ENCODE measurements at regions not wholly inside any gene's neighbourhood (a gene's known extent, or its start where the extent isn't known, plus 50 kb on each side); places are given as distances from the start of the nearest gene placed in this dataset.

GRCh38 chr15:77781946-77782240 is 149.2 kb upstream of the LINGO1 start:
- H3K4me3 Mint-ChIP-seq = no peak overlapping the region
- no peak overlapping the region for H3K27ac Mint-ChIP-seq
- peaks cover 4% of the 10 kb centered on the region for H3K9me3 Mint-ChIP-seq
- no peaks in the 10 kb centered on the region for H3K36me3 Mint-ChIP-seq
- ATAC-seq = no peak
- no peaks in the 10 kb centered on the region for H3K4me1 Mint-ChIP-seq
- no peak for DNase-seq (ENCODE audit: low spot score in 2 of 2)

- Mint-ChIP-seq H3K9me3 (peaks cover 4% of the 10 kb centered on the region), H3K4me1 (no peaks in the 10 kb centered on the region), H3K36me3 (no peaks in the 10 kb centered on the region), H3K27ac (no peak overlapping the region), H3K4me3 (no peak overlapping the region)
- DNase-seq (ENCODE audit: low spot score in 2 of 2) (no peak), ATAC-seq (no peak)
These were observed 148.6 kb upstream of the LINGO1 start for GRCh38 chr15:77781151-77781945.

GRCh38 chr15:77778802-77779201 is 146.1 kb upstream of the LINGO1 start:
- no peak overlapping the region for H3K27ac Mint-ChIP-seq
- no peaks in the 10 kb centered on the region for H3K4me1 Mint-ChIP-seq

GRCh38 chr15:77775837-77776236 is 143.1 kb upstream of the LINGO1 start:
- no peak overlapping the region for H3K4me3 Mint-ChIP-seq
- H3K27ac Mint-ChIP-seq = no peak overlapping the region
- no peak for DNase-seq (ENCODE audit: low spot score in 2 of 2)
- ATAC-seq = no peak
- no peaks in the 10 kb centered on the region for H3K36me3 Mint-ChIP-seq
- H3K4me1 Mint-ChIP-seq = no peaks in the 10 kb centered on the region
- H3K9me3 Mint-ChIP-seq = peaks cover 4% of the 10 kb centered on the region

More at GRCh38 chr15:77778802-77779201, 146.1 kb upstream of the LINGO1 start:
- no peak for DNase-seq (ENCODE audit: low spot score in 2 of 2)
- Mint-ChIP-seq H3K4me3 (no peak overlapping the region), H3K36me3 (no peaks in the 10 kb centered on the region), H3K9me3 (peaks cover 4% of the 10 kb centered on the region)
- no peak for ATAC-seq

GRCh38 chr15:77775373-77775772 is 142.7 kb upstream of the LINGO1 start:
- H3K9me3 Mint-ChIP-seq = peaks cover under 1% of the 10 kb centered on the region
- ATAC-seq = no peak
- no peaks in the 10 kb centered on the region for H3K4me1 Mint-ChIP-seq
- no peak for DNase-seq (ENCODE audit: low spot score in 2 of 2)
- no peak overlapping the region for H3K4me3 Mint-ChIP-seq
- no peak overlapping the region for H3K27ac Mint-ChIP-seq
- no peaks in the 10 kb centered on the region for H3K36me3 Mint-ChIP-seq

GRCh38 chr15:77774350-77774749 is 141.6 kb upstream of the LINGO1 start:
- ATAC-seq = no peak
- no peaks in the 10 kb centered on the region for H3K4me1 Mint-ChIP-seq

GRCh38 chr15:77773903-77774302 is 141.2 kb upstream of the LINGO1 start:
- H3K4me3 Mint-ChIP-seq = no peak overlapping the region
- H3K4me1 Mint-ChIP-seq = no peaks in the 10 kb centered on the region
- no peaks in the 10 kb centered on the region for H3K9me3 Mint-ChIP-seq
- H3K27ac Mint-ChIP-seq = no peak overlapping the region
- ATAC-seq = no peak
- DNase-seq (ENCODE audit: low spot score in 2 of 2) = no peak
- no peaks in the 10 kb centered on the region for H3K36me3 Mint-ChIP-seq

More at GRCh38 chr15:77774350-77774749, 141.6 kb upstream of the LINGO1 start:
- no peaks in the 10 kb centered on the region for H3K36me3 Mint-ChIP-seq
- H3K27ac Mint-ChIP-seq = no peak overlapping the region
- no peak overlapping the region for H3K4me3 Mint-ChIP-seq
- no peak for DNase-seq (ENCODE audit: low spot score in 2 of 2)
- no peaks in the 10 kb centered on the region for H3K9me3 Mint-ChIP-seq

- ATAC-seq (no peak), DNase-seq (ENCODE audit: low spot score in 2 of 2) (no peak)
- Mint-ChIP-seq H3K27ac (no peak overlapping the region), H3K4me3 (no peak overlapping the region), H3K36me3 (no peaks in the 10 kb centered on the region), H3K4me1 (no peaks in the 10 kb centered on the region), H3K9me3 (no peaks in the 10 kb centered on the region)
These were observed 140.1 kb upstream of the LINGO1 start for GRCh38 chr15:77772641-77773402.

GRCh38 chr15:77771616-77772015 is 138.9 kb upstream of the LINGO1 start:
- H3K27ac Mint-ChIP-seq = no peak overlapping the region
- no peaks in the 10 kb centered on the region for H3K9me3 Mint-ChIP-seq
- no peak for ATAC-seq
- DNase-seq (ENCODE audit: low spot score in 2 of 2) = no peak
- H3K4me3 Mint-ChIP-seq = no peak overlapping the region
- H3K4me1 Mint-ChIP-seq = no peaks in the 10 kb centered on the region
- no peaks in the 10 kb centered on the region for H3K36me3 Mint-ChIP-seq

GRCh38 chr15:77769700-77770099 is 137.0 kb upstream of the LINGO1 start:
- Mint-ChIP-seq H3K4me3 (no peak overlapping the region), H3K27ac (no peak overlapping the region), H3K9me3 (no peaks in the 10 kb centered on the region), H3K4me1 (no peaks in the 10 kb centered on the region), H3K36me3 (no peaks in the 10 kb centered on the region)
- DNase-seq (ENCODE audit: low spot score in 2 of 2) = no peak
- no peak for ATAC-seq

- Mint-ChIP-seq H3K4me1 (no peaks in the 10 kb centered on the region), H3K27ac (no peak overlapping the region), H3K36me3 (no peaks in the 10 kb centered on the region), H3K9me3 (no peaks in the 10 kb centered on the region), H3K4me3 (no peak overlapping the region)
- no peak for ATAC-seq
- DNase-seq (ENCODE audit: low spot score in 2 of 2) = no peak
These were observed 135.9 kb upstream of the LINGO1 start for GRCh38 chr15:77768521-77769078.

GRCh38 chr15:77768107-77768506 is 135.4 kb upstream of the LINGO1 start:
- no peaks in the 10 kb centered on the region for H3K4me1 Mint-ChIP-seq
- no peak overlapping the region for H3K27ac Mint-ChIP-seq
- H3K36me3 Mint-ChIP-seq = no peaks in the 10 kb centered on the region
- no peak for ATAC-seq
- H3K4me3 Mint-ChIP-seq = no peak overlapping the region
- no peak for DNase-seq (ENCODE audit: low spot score in 2 of 2)
- no peaks in the 10 kb centered on the region for H3K9me3 Mint-ChIP-seq

GRCh38 chr15:77764095-77764494 is 131.4 kb upstream of the LINGO1 start:
- no peak overlapping the region for H3K4me3 Mint-ChIP-seq
- no peaks in the 10 kb centered on the region for H3K36me3 Mint-ChIP-seq
- H3K9me3 Mint-ChIP-seq = no peaks in the 10 kb centered on the region
- H3K4me1 Mint-ChIP-seq = no peaks in the 10 kb centered on the region
- H3K27ac Mint-ChIP-seq = no peak overlapping the region
- DNase-seq (ENCODE audit: low spot score in 2 of 2) = no peak
- no peak for ATAC-seq

- Mint-ChIP-seq H3K4me1 (no peaks in the 10 kb centered on the region), H3K9me3 (no peaks in the 10 kb centered on the region), H3K36me3 (no peaks in the 10 kb centered on the region), H3K4me3 (no peak overlapping the region), H3K27ac (no peak overlapping the region)
- ATAC-seq (no peak), DNase-seq (ENCODE audit: low spot score in 2 of 2) (no peak)
These were observed 130.1 kb upstream of the LINGO1 start for GRCh38 chr15:77762747-77763355.

GRCh38 chr15:77759896-77760592 is 127.3 kb upstream of the LINGO1 start:
- H3K36me3 Mint-ChIP-seq = no peaks in the 10 kb centered on the region
- H3K27ac Mint-ChIP-seq = no peak overlapping the region
- H3K4me3 Mint-ChIP-seq = no peak overlapping the region
- no peaks in the 10 kb centered on the region for H3K4me1 Mint-ChIP-seq
- ATAC-seq (no peak), DNase-seq (ENCODE audit: low spot score in 2 of 2) (no peak)
- no peaks in the 10 kb centered on the region for H3K9me3 Mint-ChIP-seq
